ENCODE measurements at regions not wholly inside any gene's neighbourhood (a gene's known extent, or its start where the extent isn't known, plus 50 kb on each side); places are given as distances from the start of the nearest gene placed in this dataset.

DNA sequence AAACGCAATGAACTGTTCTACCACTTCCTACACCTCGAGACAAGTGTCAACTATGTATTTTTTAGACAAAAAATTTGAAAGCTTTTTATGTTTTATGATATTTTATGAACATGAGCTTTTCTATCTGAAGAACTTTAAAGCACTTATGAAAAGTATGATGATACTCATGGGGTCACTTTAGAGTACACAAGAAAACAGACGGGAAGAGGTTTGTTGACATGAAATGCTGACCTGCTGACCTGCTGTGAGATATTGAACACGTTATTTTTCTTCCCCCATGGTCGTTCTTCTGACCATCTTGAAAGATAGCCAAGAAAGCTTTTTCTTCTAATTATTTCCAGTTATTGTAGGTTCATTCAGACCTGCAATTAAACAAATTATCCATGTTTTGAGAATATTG lies 63.1 kb downstream of the PLEKHG1 start:
- DNase-seq (ENCODE audit: extremely low read depth in 1 of 4, low spot score in 3 of 4): no peak
- Histone ChIP-seq H3K27ac (ENCODE audit: extremely low read depth, low read depth, low read length) (no peak overlapping the region), H3K4me3 (no peak overlapping the region), H3K4me2 (ENCODE audit: insufficient read depth, low read length) (no peak overlapping the region), H3K36me3 (ENCODE audit: control insufficient read depth, insufficient read depth, low read length) (no peaks in the 10 kb centered on the region), H3K9me1 (ENCODE audit: control insufficient read depth, insufficient read depth, low read length) (no peaks in the 10 kb centered on the region), H3K27me3 (ENCODE audit: control insufficient read depth in 2 of 2, insufficient read depth in 2 of 2, low read length in 2 of 2) (peaks cover 7 to 24% of the 10 kb centered on the region in 2 experiments; a peak in 3 of 5 replicates), H2AFZ (ENCODE audit: low read depth, low read length) (no peak overlapping the region), H4K20me1 (replicated peaks; ENCODE audit: control insufficient read depth, insufficient read depth, low read length) (no peaks in the 10 kb centered on the region), H3K9me3 (replicated peaks; ENCODE audit: control insufficient read depth, insufficient read depth, low read depth, low read length) (no peaks in the 10 kb centered on the region), H3K79me2 (ENCODE audit: control insufficient read depth, insufficient read depth, low read length) (no peaks in the 10 kb centered on the region), H3K4me1 (replicated peaks in 1 of 2; ENCODE audit: control insufficient read depth in 2 of 2, insufficient read depth in 2 of 2, low read length in 2 of 2) (no peaks in the 10 kb centered on the region), H3K9ac (ENCODE audit: insufficient read depth in 1 of 2, low read depth in 2 of 2, low read length in 2 of 2) (no peak overlapping the region)
- ATAC-seq: no peak
- WGBS (ENCODE audit: insufficient coverage, low coverage, missing lambda C conversion rate): 3% methylated on average over 5 of the region's 5 CpGs
- intact Hi-C loops (cut with micrococcal nuclease) (no loop called here), in situ Hi-C loops (cut with MboI) (no loop called here)
- no peak for FAIRE-seq
- CTCF ChIA-PET (ENCODE audit: low intra/inter-chr PET ratio): no interaction called here
- POLR2A ChIA-PET: interaction anchor here (0.7 to 1.2 kb wide), 2 partner anchors 12 to 19 kb away, joined by 3 read pairs; no protein-coding TSS in a partner anchor
- BruUV-seq (replicated peaks): no TSS peak
- TF ChIP-seq ZKSCAN8 (CRISPR knock-in tag; IDR thresholded peaks at IDR 0.05) (no peak), FOS (IDR thresholded peaks at IDR 0.05; ENCODE audit: extremely low read depth, insufficient read length) (no peak), SNRNP70 (optimal IDR thresholded peaks at IDR 0.05; ENCODE audit: low read depth, low read length) (no peak), SIN3A (IDR thresholded peaks at IDR 0.05; ENCODE audit: borderline replicate concordance in 2 of 2, control insufficient read depth in 1 of 2, low read depth in 2 of 2, low read length in 2 of 2) (no peak), RNF2 (IDR thresholded peaks at IDR 0.05) (no peak), ZNF436 (CRISPR knock-in tag; IDR thresholded peaks at IDR 0.05) (no peak), HNRNPLL (IDR thresholded peaks at IDR 0.05; ENCODE audit: low read depth, low read length, poor library complexity, severe bottlenecking) (no peak), NFE2L1 (tag; IDR thresholded peaks at IDR 0.05; ENCODE audit: borderline replicate concordance, low read depth) (no peak), HDAC3 (IDR thresholded peaks at IDR 0.05; ENCODE audit: borderline replicate concordance, partially characterized antibody) (no peak), XRCC5 (IDR thresholded peaks at IDR 0.05; ENCODE audit: low read depth, low read length) (no peak), NCOA2 (IDR thresholded peaks at IDR 0.05; ENCODE audit: partially characterized antibody in 2 of 2) (no peak)
- TF ChIP-seq, protein P1, sequence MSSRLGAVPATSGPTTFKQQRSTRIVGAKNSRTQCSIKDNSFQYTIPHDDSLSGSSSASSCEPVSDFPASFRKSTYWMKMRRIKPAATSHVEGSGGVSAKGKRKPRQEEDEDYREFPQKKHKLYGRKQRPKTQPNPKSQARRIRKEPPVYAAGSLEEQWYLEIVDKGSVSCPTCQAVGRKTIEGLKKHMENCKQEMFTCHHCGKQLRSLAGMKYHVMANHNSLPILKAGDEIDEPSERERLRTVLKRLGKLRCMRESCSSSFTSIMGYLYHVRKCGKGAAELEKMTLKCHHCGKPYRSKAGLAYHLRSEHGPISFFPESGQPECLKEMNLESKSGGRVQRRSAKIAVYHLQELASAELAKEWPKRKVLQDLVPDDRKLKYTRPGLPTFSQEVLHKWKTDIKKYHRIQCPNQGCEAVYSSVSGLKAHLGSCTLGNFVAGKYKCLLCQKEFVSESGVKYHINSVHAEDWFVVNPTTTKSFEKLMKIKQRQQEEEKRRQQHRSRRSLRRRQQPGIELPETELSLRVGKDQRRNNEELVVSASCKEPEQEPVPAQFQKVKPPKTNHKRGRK (tag; IDR thresholded peaks at IDR 0.05): no peak
- TF ChIP-seq, protein P2, sequence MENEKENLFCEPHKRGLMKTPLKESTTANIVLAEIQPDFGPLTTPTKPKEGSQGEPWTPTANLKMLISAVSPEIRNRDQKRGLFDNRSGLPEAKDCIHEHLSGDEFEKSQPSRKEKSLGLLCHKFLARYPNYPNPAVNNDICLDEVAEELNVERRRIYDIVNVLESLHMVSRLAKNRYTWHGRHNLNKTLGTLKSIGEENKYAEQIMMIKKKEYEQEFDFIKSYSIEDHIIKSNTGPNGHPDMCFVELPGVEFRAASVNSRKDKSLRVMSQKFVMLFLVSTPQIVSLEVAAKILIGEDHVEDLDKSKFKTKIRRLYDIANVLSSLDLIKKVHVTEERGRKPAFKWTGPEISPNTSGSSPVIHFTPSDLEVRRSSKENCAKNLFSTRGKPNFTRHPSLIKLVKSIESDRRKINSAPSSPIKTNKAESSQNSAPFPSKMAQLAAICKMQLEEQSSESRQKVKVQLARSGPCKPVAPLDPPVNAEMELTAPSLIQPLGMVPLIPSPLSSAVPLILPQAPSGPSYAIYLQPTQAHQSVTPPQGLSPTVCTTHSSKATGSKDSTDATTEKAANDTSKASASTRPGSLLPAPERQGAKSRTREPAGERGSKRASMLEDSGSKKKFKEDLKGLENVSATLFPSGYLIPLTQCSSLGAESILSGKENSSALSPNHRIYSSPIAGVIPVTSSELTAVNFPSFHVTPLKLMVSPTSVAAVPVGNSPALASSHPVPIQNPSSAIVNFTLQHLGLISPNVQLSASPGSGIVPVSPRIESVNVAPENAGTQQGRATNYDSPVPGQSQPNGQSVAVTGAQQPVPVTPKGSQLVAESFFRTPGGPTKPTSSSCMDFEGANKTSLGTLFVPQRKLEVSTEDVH (IDR thresholded peaks at IDR 0.05; ENCODE audit: low read depth, partially characterized antibody): no peak
- TF ChIP-seq, protein P3, sequence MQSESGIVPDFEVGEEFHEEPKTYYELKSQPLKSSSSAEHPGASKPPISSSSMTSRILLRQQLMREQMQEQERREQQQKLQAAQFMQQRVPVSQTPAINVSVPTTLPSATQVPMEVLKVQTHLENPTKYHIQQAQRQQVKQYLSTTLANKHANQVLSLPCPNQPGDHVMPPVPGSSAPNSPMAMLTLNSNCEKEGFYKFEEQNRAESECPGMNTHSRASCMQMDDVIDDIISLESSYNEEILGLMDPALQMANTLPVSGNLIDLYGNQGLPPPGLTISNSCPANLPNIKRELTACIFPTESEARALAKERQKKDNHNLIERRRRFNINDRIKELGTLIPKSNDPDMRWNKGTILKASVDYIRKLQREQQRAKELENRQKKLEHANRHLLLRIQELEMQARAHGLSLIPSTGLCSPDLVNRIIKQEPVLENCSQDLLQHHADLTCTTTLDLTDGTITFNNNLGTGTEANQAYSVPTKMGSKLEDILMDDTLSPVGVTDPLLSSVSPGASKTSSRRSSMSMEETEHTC (IDR thresholded peaks at IDR 0.05): no peak
- TF ChIP-seq, protein P4, sequence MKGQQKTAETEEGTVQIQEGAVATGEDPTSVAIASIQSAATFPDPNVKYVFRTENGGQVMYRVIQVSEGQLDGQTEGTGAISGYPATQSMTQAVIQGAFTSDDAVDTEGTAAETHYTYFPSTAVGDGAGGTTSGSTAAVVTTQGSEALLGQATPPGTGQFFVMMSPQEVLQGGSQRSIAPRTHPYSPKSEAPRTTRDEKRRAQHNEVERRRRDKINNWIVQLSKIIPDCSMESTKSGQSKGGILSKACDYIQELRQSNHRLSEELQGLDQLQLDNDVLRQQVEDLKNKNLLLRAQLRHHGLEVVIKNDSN (CRISPR knock-in tag; IDR thresholded peaks at IDR 0.05): no peak
